ENCODE measurements at regions not wholly inside any gene's neighbourhood (a gene's known extent, or its start where the extent isn't known, plus 50 kb on each side); places are given as distances from the start of the nearest gene placed in this dataset.

DNA sequence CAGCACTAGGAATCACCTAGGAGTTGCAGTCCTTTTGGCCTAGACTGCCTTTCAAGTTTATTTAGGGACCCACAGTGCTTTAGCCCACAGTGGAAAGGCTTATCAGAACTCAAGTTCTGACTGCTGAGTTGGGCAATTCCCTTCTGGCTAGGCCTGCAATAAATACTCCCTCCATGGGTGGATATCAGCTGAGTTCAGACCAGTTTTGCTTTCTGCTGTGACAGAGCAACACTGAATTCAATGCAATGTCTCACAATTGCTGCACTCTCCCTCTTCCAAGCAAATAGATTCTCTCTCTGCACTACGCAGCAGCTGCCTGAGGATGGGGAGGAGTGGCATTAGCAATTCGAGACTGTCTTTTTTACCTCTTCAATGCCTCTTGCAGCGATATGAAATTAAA is 1153.3 kb downstream of the SORCS1 start:
- H3K9me3 Mint-ChIP-seq (ENCODE audit: low read depth), result peaks cover 4% of the 10 kb centered on the region
- H3K27me3 Mint-ChIP-seq, result no peaks in the 10 kb centered on the region
- H3K27ac Mint-ChIP-seq, result no peak overlapping the region
- no peaks in the 10 kb centered on the region for H3K36me3 Mint-ChIP-seq
- H3K4me1 Mint-ChIP-seq, result no peaks in the 10 kb centered on the region
- no peak overlapping the region for H3K4me3 Mint-ChIP-seq
- DNase-seq (no peak), ATAC-seq (no peak)
- CTCF ChIA-PET, result no interaction called here

DNA sequence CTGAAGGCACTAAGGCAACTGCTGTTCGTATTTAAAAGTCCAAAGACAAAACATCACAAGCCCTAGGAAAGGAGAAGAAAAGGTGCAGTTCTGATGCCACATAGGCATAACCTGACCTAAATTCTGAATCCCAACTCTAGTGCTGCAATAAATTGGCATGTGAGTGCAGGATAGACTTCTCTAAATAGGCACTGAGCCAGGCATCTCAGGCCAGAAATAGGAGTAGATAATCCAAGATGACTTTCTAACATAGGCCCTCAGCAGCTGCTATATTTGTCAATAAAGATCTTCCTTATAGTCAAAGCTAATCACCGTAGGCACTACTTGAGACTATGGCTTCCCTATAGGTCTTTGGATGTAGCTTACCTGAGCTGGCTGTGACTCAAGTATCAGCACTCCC is 1163.8 kb downstream of the SORCS1 start:
- Mint-ChIP-seq H3K9me3 (ENCODE audit: low read depth) (peaks cover 15% of the 10 kb centered on the region), H3K27me3 (no peaks in the 10 kb centered on the region), H3K36me3 (no peaks in the 10 kb centered on the region), H3K4me1 (no peaks in the 10 kb centered on the region), H3K27ac (no peak overlapping the region), H3K4me3 (no peak overlapping the region)
- ATAC-seq (no peak), DNase-seq (no peak)
- CTCF ChIA-PET, result no interaction called here

DNA sequence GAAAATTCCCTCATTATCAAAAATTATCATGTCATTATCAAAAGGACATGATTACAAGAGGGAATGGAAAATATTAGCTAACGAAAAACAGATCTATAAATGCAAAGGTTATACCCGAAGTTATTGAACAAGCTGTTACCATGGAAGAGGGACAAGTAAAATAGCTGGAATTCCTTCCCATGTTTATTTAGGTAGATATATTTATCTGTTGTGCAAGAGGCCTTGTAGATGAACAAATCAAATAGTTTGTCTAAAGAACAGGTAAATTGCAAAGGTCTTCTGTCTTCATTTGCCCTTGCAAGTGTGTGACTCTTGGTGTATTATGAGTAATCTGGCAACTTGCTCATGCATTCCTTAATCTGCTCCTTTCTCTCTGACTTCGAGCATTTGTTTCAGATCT is 1170.9 kb downstream of the SORCS1 start:
- Mint-ChIP-seq H3K27me3 (no peaks in the 10 kb centered on the region), H3K9me3 (ENCODE audit: low read depth) (peaks cover 4% of the 10 kb centered on the region), H3K4me1 (no peaks in the 10 kb centered on the region), H3K36me3 (no peaks in the 10 kb centered on the region), H3K4me3 (no peak overlapping the region), H3K27ac (no peak overlapping the region)
- CTCF ChIA-PET, result no interaction called here
- ATAC-seq (no peak), DNase-seq (no peak)

DNA sequence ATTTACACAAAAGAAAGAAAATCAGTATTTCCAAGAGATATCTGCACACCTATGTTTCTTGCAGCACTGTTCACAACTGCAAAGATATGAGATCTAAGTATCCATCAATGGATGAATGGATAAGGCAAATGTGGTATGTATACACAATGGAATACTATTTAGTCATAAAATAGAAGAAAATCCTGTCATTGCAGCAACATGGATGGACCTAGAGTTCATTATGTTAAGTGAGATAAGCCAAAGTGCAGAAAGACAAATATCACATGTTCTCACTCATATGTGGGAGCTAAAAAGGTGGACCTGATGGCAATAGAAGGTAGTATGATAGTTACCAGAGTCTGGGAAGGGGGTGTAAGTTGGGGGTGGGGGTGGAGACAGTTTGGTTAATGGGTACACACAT is 1171.6 kb downstream of the SORCS1 start:
- Mint-ChIP-seq H3K9me3 (ENCODE audit: low read depth) (peaks cover 4% of the 10 kb centered on the region), H3K27me3 (no peaks in the 10 kb centered on the region), H3K4me1 (no peaks in the 10 kb centered on the region), H3K36me3 (no peaks in the 10 kb centered on the region), H3K27ac (no peak overlapping the region), H3K4me3 (no peak overlapping the region)
- ATAC-seq, result no peak
- CTCF ChIA-PET, result no interaction called here
- no peak for DNase-seq

DNA sequence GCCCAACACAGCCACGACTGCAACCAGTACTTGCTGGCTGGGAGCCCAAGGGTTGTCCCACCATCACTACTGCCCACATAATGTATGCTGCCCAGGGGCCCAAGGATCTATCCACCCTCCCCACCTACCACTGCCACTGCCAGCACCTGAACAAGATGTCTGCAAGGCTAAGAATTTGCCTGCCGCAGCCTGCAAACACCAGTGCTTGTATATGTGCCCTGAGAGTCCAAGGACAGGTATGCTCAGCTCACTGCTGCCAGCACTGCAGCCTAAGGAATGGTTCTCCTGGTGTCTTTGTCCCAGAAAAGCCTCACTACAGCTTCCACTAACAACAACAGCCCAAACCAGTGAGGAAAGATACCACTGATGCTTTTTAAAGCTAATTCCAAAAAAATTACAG is 1174.0 kb downstream of the SORCS1 start:
- DNase-seq (no peak), ATAC-seq (no peak)
- Mint-ChIP-seq H3K4me1 (no peaks in the 10 kb centered on the region), H3K27me3 (no peaks in the 10 kb centered on the region), H3K36me3 (no peaks in the 10 kb centered on the region), H3K27ac (no peak overlapping the region), H3K9me3 (ENCODE audit: low read depth) (peaks cover 1% of the 10 kb centered on the region), H3K4me3 (no peak overlapping the region)
- CTCF ChIA-PET, result no interaction called here

DNA sequence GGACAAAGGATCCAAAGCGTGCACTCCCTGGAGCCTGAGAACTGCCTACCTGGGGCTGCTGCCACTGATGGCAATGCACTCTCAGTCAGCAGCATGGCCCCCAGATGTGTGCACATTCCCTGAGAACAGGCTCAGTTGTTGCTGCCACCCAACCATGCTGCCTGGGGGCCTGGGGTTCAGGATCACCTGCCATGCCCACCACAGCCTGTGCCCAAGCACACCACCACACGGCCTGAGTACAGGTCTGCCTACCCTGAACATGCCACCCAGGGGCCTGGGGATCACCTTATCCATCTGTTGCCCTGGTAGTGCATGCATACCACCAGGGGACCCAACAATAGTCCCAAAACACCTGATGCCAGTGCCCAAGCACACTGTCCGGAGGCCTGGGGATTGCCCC is 1174.5 kb downstream of the SORCS1 start:
- H3K9me3 Mint-ChIP-seq (ENCODE audit: low read depth), result peaks cover 1% of the 10 kb centered on the region
- no peak overlapping the region for H3K4me3 Mint-ChIP-seq
- DNase-seq, result no peak
- H3K4me1 Mint-ChIP-seq, result no peaks in the 10 kb centered on the region
- CTCF ChIA-PET, result no interaction called here
- ATAC-seq, result no peak
- no peaks in the 10 kb centered on the region for H3K27me3 Mint-ChIP-seq
- H3K27ac Mint-ChIP-seq, result no peak overlapping the region
- no peaks in the 10 kb centered on the region for H3K36me3 Mint-ChIP-seq

- H3K4me3 Mint-ChIP-seq, result no peak overlapping the region
- DNase-seq (no peak), ATAC-seq (no peak)
- H3K27me3 Mint-ChIP-seq, result no peaks in the 10 kb centered on the region
- no peaks in the 10 kb centered on the region for H3K4me1 Mint-ChIP-seq
- no peak overlapping the region for H3K27ac Mint-ChIP-seq
- H3K9me3 Mint-ChIP-seq (ENCODE audit: low read depth), result peaks cover 1% of the 10 kb centered on the region
- no peaks in the 10 kb centered on the region for H3K36me3 Mint-ChIP-seq
- CTCF ChIA-PET, result no interaction called here
Observed at GRCh38 chr10:105988848-105989247, 1175.7 kb downstream of the SORCS1 start.

DNA sequence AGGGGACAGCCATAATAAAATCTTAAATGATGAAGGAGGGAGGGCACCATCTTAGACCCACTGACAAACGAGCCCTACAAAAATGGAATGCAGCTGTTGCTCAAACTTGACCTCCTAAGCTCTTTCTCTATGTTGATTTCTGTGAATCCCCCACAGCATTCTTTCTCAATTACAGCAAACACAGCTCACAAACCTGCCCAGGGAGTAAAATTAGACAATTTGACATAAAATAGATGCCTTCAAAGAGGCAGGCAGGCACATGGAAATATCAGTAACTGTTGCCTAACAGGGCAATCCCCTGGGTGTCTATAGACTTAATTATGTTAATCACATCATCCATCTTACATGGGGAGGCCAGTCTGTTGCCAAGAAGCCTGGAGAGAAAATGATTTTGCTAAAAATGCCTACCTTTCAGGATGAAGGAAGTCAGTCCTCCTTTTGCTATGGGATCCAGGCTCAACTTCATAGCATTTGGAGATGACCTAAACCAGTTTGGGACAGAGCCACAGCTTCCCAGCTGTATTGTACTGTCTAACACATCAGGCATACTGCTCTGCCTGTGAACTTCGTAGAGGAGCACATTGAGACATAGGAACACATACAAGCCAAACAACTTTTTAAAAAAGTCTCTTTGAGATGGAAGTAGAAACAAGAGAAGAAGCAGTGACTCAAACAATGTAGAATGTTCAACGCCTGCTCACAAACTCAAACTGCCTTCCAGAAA is 1177.4 kb downstream of the SORCS1 start:
- CTCF ChIA-PET, result no interaction called here
- DNase-seq (no peak), ATAC-seq (no peak)
- Mint-ChIP-seq H3K4me1 (no peaks in the 10 kb centered on the region), H3K9me3 (ENCODE audit: low read depth) (peaks cover 1% of the 10 kb centered on the region), H3K27me3 (no peaks in the 10 kb centered on the region), H3K36me3 (no peaks in the 10 kb centered on the region), H3K4me3 (no peak overlapping the region), H3K27ac (no peak overlapping the region)

DNA sequence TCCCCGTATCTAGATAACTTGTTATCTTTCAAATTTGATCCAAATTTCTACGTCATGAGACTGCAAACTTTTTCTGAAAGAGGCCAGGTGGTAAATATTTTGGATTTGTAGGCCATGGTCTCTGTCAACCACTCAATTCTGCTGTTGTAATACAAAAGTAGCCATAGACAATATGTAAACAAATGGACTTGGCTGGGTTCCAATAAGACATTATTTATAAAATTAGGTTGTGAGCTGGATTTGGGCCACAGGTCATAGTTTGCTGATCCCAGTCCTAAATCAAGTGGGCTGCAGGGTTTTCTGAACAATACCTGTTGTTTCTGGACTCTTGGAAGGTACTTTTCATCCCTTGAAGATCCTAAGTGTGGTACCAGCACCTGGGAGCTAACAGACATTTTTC is 1178.0 kb downstream of the SORCS1 start:
- no peaks in the 10 kb centered on the region for H3K4me1 Mint-ChIP-seq
- H3K27me3 Mint-ChIP-seq, result no peaks in the 10 kb centered on the region
- H3K27ac Mint-ChIP-seq, result no peak overlapping the region
- ATAC-seq (no peak), DNase-seq (no peak)
- peaks cover 1% of the 10 kb centered on the region for H3K9me3 Mint-ChIP-seq (ENCODE audit: low read depth)
- H3K4me3 Mint-ChIP-seq, result no peak overlapping the region
- CTCF ChIA-PET, result no interaction called here
- no peaks in the 10 kb centered on the region for H3K36me3 Mint-ChIP-seq

- CTCF ChIA-PET, result no interaction called here
- Mint-ChIP-seq H3K9me3 (ENCODE audit: low read depth) (peaks cover 5% of the 10 kb centered on the region), H3K4me1 (no peaks in the 10 kb centered on the region), H3K27me3 (no peaks in the 10 kb centered on the region), H3K36me3 (no peaks in the 10 kb centered on the region), H3K27ac (no peak overlapping the region), H3K4me3 (no peak overlapping the region)
- ATAC-seq (no peak), DNase-seq (no peak)
Observed at GRCh38 chr10:105982735-105983134, 1181.8 kb downstream of the SORCS1 start.

DNA sequence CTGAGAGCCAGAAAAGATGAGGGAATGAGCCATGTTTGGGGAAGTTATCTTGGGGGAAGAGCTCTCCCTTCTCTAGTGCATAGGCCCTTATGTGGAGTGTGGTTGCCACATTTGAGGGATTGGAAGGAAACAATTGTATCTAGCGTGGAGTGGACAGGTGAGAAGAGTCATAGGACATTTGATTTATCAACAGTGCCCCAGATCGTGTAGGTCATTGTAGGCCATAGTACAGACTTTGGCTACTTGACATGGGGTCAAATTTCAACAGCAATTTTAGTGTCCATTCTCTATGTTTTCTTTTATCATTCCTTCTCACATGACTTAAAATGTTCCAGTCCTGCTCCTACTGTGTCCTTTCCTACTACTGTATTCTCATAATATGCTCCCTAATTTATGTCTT is 1182.8 kb downstream of the SORCS1 start:
- DNase-seq, result no peak
- no peaks in the 10 kb centered on the region for H3K27me3 Mint-ChIP-seq
- no peaks in the 10 kb centered on the region for H3K4me1 Mint-ChIP-seq
- CTCF ChIA-PET, result no interaction called here
- peaks cover 9% of the 10 kb centered on the region for H3K9me3 Mint-ChIP-seq (ENCODE audit: low read depth)
- no peak for ATAC-seq
- no peaks in the 10 kb centered on the region for H3K36me3 Mint-ChIP-seq
- H3K27ac Mint-ChIP-seq, result no peak overlapping the region
- H3K4me3 Mint-ChIP-seq, result no peak overlapping the region

DNA sequence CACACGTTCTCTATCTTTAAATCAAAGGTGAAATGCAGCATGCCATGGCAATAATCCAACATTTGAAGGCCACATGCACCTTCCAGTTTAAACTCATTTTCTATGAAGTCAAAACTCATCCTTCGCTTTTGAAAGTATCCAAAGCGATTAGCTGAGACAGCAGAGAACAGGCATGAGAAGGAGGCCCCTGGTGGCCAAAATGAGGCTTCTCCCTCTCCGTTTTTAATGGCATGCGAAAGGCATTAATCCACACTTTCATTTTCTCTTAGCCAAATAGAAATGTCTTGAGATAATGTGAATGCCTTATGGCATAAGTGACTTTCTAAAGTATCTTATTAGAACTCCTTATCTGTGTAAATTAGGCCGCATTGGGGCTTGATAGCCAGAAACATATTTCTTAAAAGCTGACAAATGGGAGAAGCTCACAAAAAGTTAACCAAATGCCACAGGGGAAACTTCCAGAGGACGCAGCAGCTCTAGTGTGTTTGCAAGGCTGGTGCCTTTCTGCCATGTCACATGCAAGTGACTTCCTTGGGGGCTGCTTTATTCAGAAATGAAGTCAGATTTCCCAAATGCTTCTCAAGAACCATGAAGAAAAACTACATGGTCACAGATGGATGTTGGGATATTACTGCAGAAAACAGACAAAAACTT is 1189.6 kb downstream of the SORCS1 start:
- ATAC-seq (no peak), DNase-seq (no peak)
- no peak overlapping the region for H3K4me3 Mint-ChIP-seq
- H3K36me3 Mint-ChIP-seq, result no peaks in the 10 kb centered on the region
- CTCF ChIA-PET, result no interaction called here
- peaks cover 5% of the 10 kb centered on the region for H3K9me3 Mint-ChIP-seq (ENCODE audit: low read depth)
- H3K27ac Mint-ChIP-seq, result no peak overlapping the region
- no peaks in the 10 kb centered on the region for H3K4me1 Mint-ChIP-seq
- no peaks in the 10 kb centered on the region for H3K27me3 Mint-ChIP-seq

GRCh38 chr10:105973902-105974301 is 1190.6 kb downstream of the SORCS1 start:
- H3K27ac Mint-ChIP-seq, result no peak overlapping the region
- peaks cover 6% of the 10 kb centered on the region for H3K9me3 Mint-ChIP-seq (ENCODE audit: low read depth)
- no peaks in the 10 kb centered on the region for H3K36me3 Mint-ChIP-seq
- CTCF ChIA-PET, result no interaction called here
- H3K4me3 Mint-ChIP-seq, result no peak overlapping the region
- no peaks in the 10 kb centered on the region for H3K4me1 Mint-ChIP-seq
- DNase-seq, result no peak
- no peaks in the 10 kb centered on the region for H3K27me3 Mint-ChIP-seq
- ATAC-seq, result no peak

- CTCF ChIA-PET, result no interaction called here
- Mint-ChIP-seq H3K36me3 (no peaks in the 10 kb centered on the region), H3K9me3 (ENCODE audit: low read depth) (peaks cover 6% of the 10 kb centered on the region), H3K27ac (no peak overlapping the region), H3K4me1 (no peaks in the 10 kb centered on the region), H3K4me3 (no peak overlapping the region), H3K27me3 (no peaks in the 10 kb centered on the region)
- no peak for ATAC-seq
- DNase-seq, result no peak
Observed at GRCh38 chr10:105973360-105973759, 1191.1 kb downstream of the SORCS1 start.

DNA sequence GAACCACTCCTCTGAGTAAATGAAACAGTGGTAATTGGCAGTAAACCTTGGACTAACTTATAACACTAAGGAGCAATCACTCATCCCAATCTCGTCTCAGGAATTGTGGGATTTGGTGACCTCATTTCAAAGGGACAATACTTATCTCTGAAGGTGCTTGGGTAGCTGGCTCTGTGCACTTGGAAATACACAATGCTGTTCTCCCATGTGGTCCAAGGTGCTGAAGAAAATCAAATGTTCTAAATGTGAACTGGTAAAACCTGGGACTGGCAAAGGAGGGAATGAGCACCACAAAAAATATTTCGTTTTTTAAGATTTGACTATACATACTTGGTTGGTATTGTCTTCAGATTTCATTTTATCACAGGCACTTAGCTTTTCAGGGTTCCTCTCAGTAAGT is 1193.0 kb downstream of the SORCS1 start:
- ATAC-seq, result no peak
- H3K4me3 Mint-ChIP-seq, result no peak overlapping the region
- no peak for DNase-seq
- CTCF ChIA-PET, result no interaction called here
- H3K4me1 Mint-ChIP-seq, result no peaks in the 10 kb centered on the region
- no peaks in the 10 kb centered on the region for H3K36me3 Mint-ChIP-seq
- no peak overlapping the region for H3K27ac Mint-ChIP-seq
- peaks cover 5% of the 10 kb centered on the region for H3K9me3 Mint-ChIP-seq (ENCODE audit: low read depth)
- no peaks in the 10 kb centered on the region for H3K27me3 Mint-ChIP-seq
